ENCODE measurements at regions not wholly inside any gene's neighbourhood (a gene's known extent, or its start where the extent isn't known, plus 50 kb on each side); places are given as distances from the start of the nearest gene placed in this dataset.

GRCh38 chr14:75370416-75371205 is 57.2 kb upstream of the JDP2 start:
- TF ChIP-seq, protein P1, sequence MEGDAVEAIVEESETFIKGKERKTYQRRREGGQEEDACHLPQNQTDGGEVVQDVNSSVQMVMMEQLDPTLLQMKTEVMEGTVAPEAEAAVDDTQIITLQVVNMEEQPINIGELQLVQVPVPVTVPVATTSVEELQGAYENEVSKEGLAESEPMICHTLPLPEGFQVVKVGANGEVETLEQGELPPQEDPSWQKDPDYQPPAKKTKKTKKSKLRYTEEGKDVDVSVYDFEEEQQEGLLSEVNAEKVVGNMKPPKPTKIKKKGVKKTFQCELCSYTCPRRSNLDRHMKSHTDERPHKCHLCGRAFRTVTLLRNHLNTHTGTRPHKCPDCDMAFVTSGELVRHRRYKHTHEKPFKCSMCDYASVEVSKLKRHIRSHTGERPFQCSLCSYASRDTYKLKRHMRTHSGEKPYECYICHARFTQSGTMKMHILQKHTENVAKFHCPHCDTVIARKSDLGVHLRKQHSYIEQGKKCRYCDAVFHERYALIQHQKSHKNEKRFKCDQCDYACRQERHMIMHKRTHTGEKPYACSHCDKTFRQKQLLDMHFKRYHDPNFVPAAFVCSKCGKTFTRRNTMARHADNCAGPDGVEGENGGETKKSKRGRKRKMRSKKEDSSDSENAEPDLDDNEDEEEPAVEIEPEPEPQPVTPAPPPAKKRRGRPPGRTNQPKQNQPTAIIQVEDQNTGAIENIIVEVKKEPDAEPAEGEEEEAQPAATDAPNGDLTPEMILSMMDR (conservative IDR thresholded peaks at IDR 0.05), result no peak
- TF ChIP-seq EZH2 (IDR thresholded peaks at IDR 0.05; ENCODE audit: low read depth), result no peak
